Osteoblast (primary cell): ENCODE measurements at regions not wholly inside any gene's neighbourhood (a gene's known extent, or its start where the extent isn't known, plus 50 kb on each side); places are given as distances from the start of the nearest gene placed in this dataset.

Source experiments
- DNase-seq: peaks from one replicate; pipeline ENCODE4 v3.0.0; 2011; ENCODE audit warnings: low spot score, mixed read lengths; ENCODE audit not compliant: insufficient read length; ENCODE audit errors: missing footprints
- H2AFZ ChIP-seq: 2 replicates; pipeline ENCODE4 v1.6.0; 2011; ENCODE audit warnings: mild to moderate bottlenecking, low read length
- H3K27ac ChIP-seq: 2 replicates; pipeline ENCODE4 v1.5.1; 2011; ENCODE audit warnings: mild to moderate bottlenecking, low read depth, low read length, moderate library complexity
- H3K27me3 ChIP-seq: 2 replicates; pipeline ENCODE4 v1.6.0; 2012; ENCODE audit warnings: mild to moderate bottlenecking, control low read depth, inconsistent platforms, low read length, moderate library complexity; ENCODE audit not compliant: insufficient read depth
- H3K36me3 ChIP-seq: 2 replicates; pipeline ENCODE4 v1.5.1; 2011; ENCODE audit warnings: mild to moderate bottlenecking, low read length, control low read depth, moderate library complexity; ENCODE audit not compliant: insufficient read depth
- H3K4me1 ChIP-seq: 2 replicates; pipeline ENCODE4 v1.5.1; 2011; ENCODE audit warnings: mild to moderate bottlenecking, low read length, control low read depth, moderate library complexity; ENCODE audit not compliant: insufficient read depth
- H3K4me2 ChIP-seq: 2 replicates; pipeline ENCODE4 v1.6.0; 2011; ENCODE audit warnings: mild to moderate bottlenecking, low read length; ENCODE audit not compliant: insufficient read depth
- H3K4me3 ChIP-seq: fragments of 200-600 bp; sonication (generic); 3 replicates; pipeline ENCODE4 v1.5.1; 2012; ENCODE audit warnings: mild to moderate bottlenecking, low read length, inconsistent platforms; ENCODE audit not compliant: insufficient read depth
- H3K79me2 ChIP-seq: 2 replicates; pipeline ENCODE4 v1.6.0; 2012; ENCODE audit warnings: mild to moderate bottlenecking, low read length, control low read depth, inconsistent platforms; ENCODE audit not compliant: insufficient read depth
- H3K9me3 ChIP-seq: 2 replicates; pipeline ENCODE4 v1.5.1; 2011; ENCODE audit warnings: low read depth, low read length, control low read depth
- H4K20me1 ChIP-seq: 2 replicates; pipeline ENCODE4 v1.6.0; 2012; ENCODE audit warnings: mild to moderate bottlenecking, low read length, control low read depth; ENCODE audit not compliant: insufficient read depth
- CTCF ChIP-seq: IDR thresholded peaks from 2 replicates; pipeline ENCODE4 v1.5.1; 2011; ENCODE audit warnings: mild to moderate bottlenecking, low read depth, low read length, moderate library complexity; ENCODE audit errors: extremely low read depth

- Histone ChIP-seq H3K4me1 (no peaks in the 10 kb centered on the region), H3K4me3 (no peak overlapping the region), H3K9me3 (peaks cover 4% of the 10 kb centered on the region), H3K79me2 (no peaks in the 10 kb centered on the region), H3K4me2 (no peak overlapping the region), H3K27ac (no peak overlapping the region), H3K27me3 (no peaks in the 10 kb centered on the region), H2AFZ (no peak overlapping the region), H3K36me3 (no peaks in the 10 kb centered on the region), H4K20me1 (no peaks in the 10 kb centered on the region)
- TF ChIP-seq CTCF = no peak
- DNase-seq = no peak
These were observed 165.2 kb upstream of the PPP2R2D start for GRCh38 chr10:131735577-131735976.

- no peaks in the 10 kb centered on the region for H4K20me1 ChIP-seq
- H3K27me3 ChIP-seq = no peaks in the 10 kb centered on the region
- no peak overlapping the region for H2AFZ ChIP-seq
- H3K4me2 ChIP-seq = no peak overlapping the region
- no peaks in the 10 kb centered on the region for H3K4me1 ChIP-seq
- no peak for TF ChIP-seq CTCF
- no peak overlapping the region for H3K4me3 ChIP-seq
- no peak overlapping the region for H3K27ac ChIP-seq
- H3K79me2 ChIP-seq = no peaks in the 10 kb centered on the region
- no peak for DNase-seq
- no peaks in the 10 kb centered on the region for H3K36me3 ChIP-seq
- H3K9me3 ChIP-seq = peaks cover 4% of the 10 kb centered on the region
These were observed 164.4 kb upstream of the PPP2R2D start for GRCh38 chr10:131736321-131736980.

GRCh38 chr10:131737543-131738395 is 163.0 kb upstream of the PPP2R2D start:
- no peaks in the 10 kb centered on the region for H3K4me1 ChIP-seq
- no peak overlapping the region for H2AFZ ChIP-seq
- peaks cover 4% of the 10 kb centered on the region for H3K9me3 ChIP-seq

More at GRCh38 chr10:131737543-131738395, 163.0 kb upstream of the PPP2R2D start:
- Histone ChIP-seq H3K27ac (no peak overlapping the region), H3K4me3 (no peak overlapping the region), H3K36me3 (no peaks in the 10 kb centered on the region), H3K4me2 (no peak overlapping the region), H3K79me2 (no peaks in the 10 kb centered on the region), H3K27me3 (no peaks in the 10 kb centered on the region), H4K20me1 (no peaks in the 10 kb centered on the region)
- no peak for DNase-seq
- TF ChIP-seq CTCF = no peak
